Large intestine (tissue), 3 donors: ENCODE measurements at regions not wholly inside any gene's neighbourhood (a gene's known extent, or its start where the extent isn't known, plus 50 kb on each side); places are given as distances from the start of the nearest gene placed in this dataset.
A peak's percentile ranks its signal among the peaks of the same experiment; 100 is the strongest.

Source experiments
- DNase-seq, 2 donors: peaks; one replicate each; pipeline versions ENCODE4 v3.0.0 to v3.0.0-alpha.2; 2013
- H3K27ac ChIP-seq: one replicate; pipeline ENCODE4 v1.5.1; 2013; ENCODE audit warnings: low read length
- H3K27me3 ChIP-seq: 2 replicates; pipeline ENCODE4 v1.6.1; 2013; ENCODE audit warnings: low read length; ENCODE audit not compliant: control insufficient read depth, insufficient read depth
- H3K36me3 ChIP-seq: 2 replicates; pipeline ENCODE4 v1.6.1; 2013; ENCODE audit warnings: low read length; ENCODE audit not compliant: control insufficient read depth, insufficient read depth
- H3K4me1 ChIP-seq: one replicate; pipeline ENCODE4 v1.6.1; 2013; ENCODE audit warnings: low read length; ENCODE audit not compliant: control insufficient read depth, insufficient read depth
- H3K4me3 ChIP-seq: one replicate; pipeline ENCODE4 v1.5.1; 2013; ENCODE audit warnings: low read length
- H3K9me3 ChIP-seq: one replicate; pipeline ENCODE4 v1.6.1; 2013; ENCODE audit warnings: mild to moderate bottlenecking, low read depth, low read length, moderate library complexity; ENCODE audit not compliant: control insufficient read depth
- WGBS: methylation state at CpG from one replicate; pipeline ENCODE4 v1.1.5; 2013; ENCODE audit warnings: low lambda C conversion rate; ENCODE audit not compliant: insufficient coverage; 5-methylcytosine and 5-hydroxymethylcytosine counted together

DNA sequence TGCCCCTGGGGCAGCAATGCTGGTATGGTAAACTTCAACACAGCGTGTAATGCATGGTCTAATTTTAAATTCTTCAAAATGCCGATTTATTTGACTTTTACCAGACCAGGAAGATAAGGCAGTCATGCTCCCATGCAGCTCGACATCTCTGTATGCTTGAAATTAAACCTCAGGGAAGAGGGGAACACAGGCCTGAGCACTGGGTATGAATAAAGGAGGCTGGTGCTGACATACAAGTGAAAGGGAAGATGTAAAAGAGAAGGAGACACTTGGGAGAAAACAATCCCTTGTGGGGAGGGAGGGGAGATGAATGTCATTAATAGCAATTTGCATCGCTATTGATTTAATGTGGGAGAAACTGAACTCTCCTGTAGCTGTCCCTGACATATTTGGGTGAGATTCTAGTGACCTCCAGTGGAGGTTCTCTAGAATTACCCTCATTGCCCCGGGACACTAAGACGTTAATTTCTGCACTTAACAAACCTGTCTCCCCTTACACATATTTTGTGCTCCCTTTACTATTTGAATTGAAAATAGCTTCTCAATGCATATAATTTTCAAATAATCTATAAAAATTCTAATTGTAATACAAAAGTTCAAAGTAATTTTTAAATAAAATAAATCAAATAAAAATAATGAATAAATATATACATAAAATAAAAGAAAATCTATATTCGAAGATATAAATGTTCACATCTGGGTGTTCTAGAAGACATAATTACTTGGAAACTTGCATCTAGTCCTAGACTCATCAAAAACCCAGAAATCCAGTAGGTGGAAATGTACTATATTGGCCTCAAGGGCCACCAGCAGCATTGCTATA is 283.1 kb downstream of the LMX1A start:
- Histone ChIP-seq H3K36me3 (no peaks in the 10 kb centered on the region), H3K27me3 (no peaks in the 10 kb centered on the region), H3K9me3 (no peaks in the 10 kb centered on the region), H3K4me3 (no peak overlapping the region), H3K27ac (no peak overlapping the region), H3K4me1 (no peaks in the 10 kb centered on the region)
- DNase-seq: peak; percentile 18 to 38
- WGBS: 69% methylated on average over 2 of the region's 7 CpGs

DNA sequence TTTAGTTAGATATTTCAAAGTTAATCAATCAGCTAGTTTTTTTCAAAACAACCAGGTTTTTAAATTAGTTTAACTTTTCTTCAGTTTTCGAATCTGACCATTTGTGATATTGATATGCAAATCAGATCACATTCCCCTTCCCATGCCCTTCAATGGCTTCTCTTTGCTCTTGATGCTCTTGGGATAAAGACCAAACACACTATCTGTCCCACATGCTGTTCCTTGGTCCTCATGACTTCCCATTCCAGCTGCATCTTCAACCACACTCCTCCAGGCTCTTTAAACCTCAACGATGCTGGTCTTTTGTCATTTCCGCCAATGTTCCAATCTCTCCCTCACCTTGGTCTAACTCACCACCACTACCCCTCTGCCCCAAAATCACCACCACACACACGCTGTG is 285.8 kb downstream of the LMX1A start:
- H3K36me3 ChIP-seq: no peaks in the 10 kb centered on the region
- WGBS: 100% methylated on average over 1 of the region's 4 CpGs
- no peak for DNase-seq
- no peaks in the 10 kb centered on the region for H3K9me3 ChIP-seq
- no peaks in the 10 kb centered on the region for H3K4me1 ChIP-seq
- H3K27me3 ChIP-seq: no peaks in the 10 kb centered on the region
- H3K27ac ChIP-seq: no peak overlapping the region
- H3K4me3 ChIP-seq: no peak overlapping the region

DNA sequence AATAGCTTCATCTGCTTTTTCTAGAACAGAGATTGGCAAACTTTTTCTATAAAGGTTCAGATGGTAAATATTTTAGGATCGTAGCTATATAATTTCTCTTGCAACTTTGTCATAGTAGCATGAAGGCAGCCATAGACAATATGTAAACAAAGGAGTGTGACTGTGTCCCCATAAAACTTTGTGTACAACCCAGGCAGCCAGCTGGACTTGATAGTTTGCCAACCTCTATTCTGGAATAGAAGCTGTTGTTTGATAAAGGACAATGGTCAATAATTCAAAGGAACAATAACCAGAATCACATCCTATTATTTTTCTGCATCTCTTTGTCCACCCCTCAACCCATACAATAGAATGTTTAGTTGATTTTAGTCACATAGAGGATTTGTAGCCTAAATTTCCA is 286.7 kb downstream of the LMX1A start:
- no CpG with 5 or more reads among the region's 1 CpG for WGBS
- H3K4me1 ChIP-seq: no peaks in the 10 kb centered on the region
- H3K27ac ChIP-seq: no peak overlapping the region
- no peaks in the 10 kb centered on the region for H3K27me3 ChIP-seq
- no peak for DNase-seq
- no peaks in the 10 kb centered on the region for H3K9me3 ChIP-seq
- no peak overlapping the region for H3K4me3 ChIP-seq
- H3K36me3 ChIP-seq: no peaks in the 10 kb centered on the region

DNA sequence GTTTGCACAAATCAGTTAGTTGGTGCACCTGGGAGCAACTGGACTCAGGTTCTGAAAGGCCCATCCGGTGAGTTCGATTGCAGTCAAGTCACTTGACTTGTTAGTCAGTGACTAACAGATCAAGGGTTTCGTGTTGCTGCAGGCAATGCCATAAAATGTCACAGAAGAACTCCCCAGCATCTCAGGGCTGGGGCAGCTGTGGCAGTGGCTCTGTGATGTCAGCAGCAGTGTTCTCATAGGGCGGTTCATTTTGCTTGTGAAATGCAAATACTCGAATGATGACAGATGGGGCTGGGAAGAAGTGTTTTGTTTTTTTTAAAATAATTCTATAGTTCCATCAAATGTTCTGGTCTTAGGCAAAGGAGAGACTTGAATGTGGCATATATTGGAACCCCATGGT is 287.8 kb downstream of the LMX1A start:
- Histone ChIP-seq H3K9me3 (no peaks in the 10 kb centered on the region), H3K27ac (no peak overlapping the region), H3K36me3 (no peaks in the 10 kb centered on the region), H3K4me1 (no peaks in the 10 kb centered on the region), H3K27me3 (no peaks in the 10 kb centered on the region), H3K4me3 (no peak overlapping the region)
- WGBS: no CpG with 5 or more reads among the region's 5 CpGs
- peak in 1 of 2 donors; percentile 25 for DNase-seq

DNA sequence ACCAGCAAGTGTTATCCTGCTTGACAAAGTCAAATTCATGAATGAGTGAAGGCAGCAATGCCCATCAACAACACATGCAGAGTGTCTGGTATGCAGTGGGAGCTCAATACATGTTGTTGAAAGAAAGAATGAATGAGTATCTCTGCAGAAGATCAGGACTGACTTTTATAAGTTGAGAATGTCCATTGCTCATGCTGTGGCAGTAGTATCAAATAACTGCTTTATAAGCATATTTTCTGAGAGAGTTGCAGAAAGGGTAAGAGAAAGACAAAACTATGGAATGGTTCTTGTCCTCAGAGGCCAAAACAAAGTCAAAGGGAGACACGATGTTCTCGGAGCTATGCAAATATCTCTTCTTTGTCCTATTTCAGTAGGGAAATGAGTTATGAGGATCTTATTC is 288.7 kb downstream of the LMX1A start:
- Histone ChIP-seq H3K4me1 (no peaks in the 10 kb centered on the region), H3K4me3 (no peak overlapping the region), H3K27me3 (no peaks in the 10 kb centered on the region), H3K9me3 (no peaks in the 10 kb centered on the region), H3K36me3 (no peaks in the 10 kb centered on the region), H3K27ac (no peak overlapping the region)
- no peak for DNase-seq
- no CpG with 5 or more reads among the region's 2 CpGs for WGBS

DNA sequence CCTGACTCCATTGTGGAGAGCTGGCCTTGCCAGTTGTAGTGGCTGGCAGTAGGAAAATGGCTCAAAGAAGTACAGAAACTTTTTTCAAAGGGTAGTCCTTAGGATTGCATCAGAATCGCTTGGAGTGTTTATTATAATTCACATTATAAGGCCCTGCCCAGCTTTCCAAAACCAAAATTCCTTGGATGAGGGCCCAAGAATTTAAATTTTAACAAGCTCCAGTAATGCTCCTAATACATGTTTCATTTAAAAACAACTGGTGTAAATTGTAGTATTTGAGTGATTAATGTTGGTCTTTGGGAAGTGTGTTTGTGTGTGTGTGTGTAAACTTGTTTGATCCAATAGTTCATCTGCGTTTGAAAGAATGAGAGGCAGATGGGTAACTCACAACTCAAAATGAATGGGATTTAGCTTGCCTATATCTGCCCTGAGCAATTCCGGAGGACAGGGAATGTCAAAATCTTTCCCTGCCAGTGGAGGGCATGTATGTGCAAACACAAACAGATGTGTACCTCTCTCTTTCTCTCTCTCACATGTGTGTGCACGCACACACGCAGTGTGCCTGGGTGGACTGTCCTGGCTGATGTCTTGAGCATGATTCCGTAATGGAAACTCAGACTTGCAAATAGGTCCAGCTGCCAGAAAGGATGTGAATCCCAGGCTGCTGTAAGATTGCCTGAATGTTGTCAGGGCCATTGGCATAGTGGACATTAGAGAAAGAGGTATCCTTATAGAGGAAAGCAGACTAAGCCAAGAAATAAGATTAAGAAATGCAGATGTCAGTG is 293.1 kb downstream of the LMX1A start:
- DNase-seq: peak in 1 of 2 donors; percentile 22
- WGBS: no CpG with 5 or more reads among the region's 6 CpGs

DNA sequence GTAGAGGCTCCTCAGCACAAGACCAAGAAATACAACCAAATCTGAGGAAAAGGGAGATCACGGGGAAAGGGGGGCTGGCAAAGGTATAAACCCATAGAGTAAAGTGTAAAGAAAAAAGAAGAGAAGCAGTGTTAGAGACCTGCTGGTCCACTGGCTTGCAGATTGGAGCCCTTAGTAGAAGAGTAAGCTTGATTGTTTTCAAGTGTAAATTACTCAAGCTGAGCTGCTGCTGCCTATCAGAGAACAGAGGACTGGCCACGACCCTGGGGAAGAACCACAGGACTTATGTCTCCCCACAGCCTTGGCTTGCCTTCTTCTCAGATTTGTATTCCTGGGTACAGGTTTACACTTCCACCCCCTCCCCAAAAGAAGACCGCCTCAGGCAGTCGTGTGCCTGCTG is 294.2 kb downstream of the LMX1A start:
- Histone ChIP-seq H3K36me3 (no peaks in the 10 kb centered on the region), H3K9me3 (no peaks in the 10 kb centered on the region), H3K27me3 (no peaks in the 10 kb centered on the region), H3K4me3 (no peak overlapping the region), H3K4me1 (no peaks in the 10 kb centered on the region), H3K27ac (no peak overlapping the region)
- WGBS: no CpG with 5 or more reads among the region's 4 CpGs
- DNase-seq: no peak

More for the DNA sequence above, 293.1 kb downstream of the LMX1A start:
- no peaks in the 10 kb centered on the region for H3K27me3 ChIP-seq
- H3K27ac ChIP-seq: peak overlapping the region; percentile 17
- no peak overlapping the region for H3K4me3 ChIP-seq
- no peaks in the 10 kb centered on the region for H3K4me1 ChIP-seq
- no peaks in the 10 kb centered on the region for H3K9me3 ChIP-seq
- H3K36me3 ChIP-seq: no peaks in the 10 kb centered on the region

DNA sequence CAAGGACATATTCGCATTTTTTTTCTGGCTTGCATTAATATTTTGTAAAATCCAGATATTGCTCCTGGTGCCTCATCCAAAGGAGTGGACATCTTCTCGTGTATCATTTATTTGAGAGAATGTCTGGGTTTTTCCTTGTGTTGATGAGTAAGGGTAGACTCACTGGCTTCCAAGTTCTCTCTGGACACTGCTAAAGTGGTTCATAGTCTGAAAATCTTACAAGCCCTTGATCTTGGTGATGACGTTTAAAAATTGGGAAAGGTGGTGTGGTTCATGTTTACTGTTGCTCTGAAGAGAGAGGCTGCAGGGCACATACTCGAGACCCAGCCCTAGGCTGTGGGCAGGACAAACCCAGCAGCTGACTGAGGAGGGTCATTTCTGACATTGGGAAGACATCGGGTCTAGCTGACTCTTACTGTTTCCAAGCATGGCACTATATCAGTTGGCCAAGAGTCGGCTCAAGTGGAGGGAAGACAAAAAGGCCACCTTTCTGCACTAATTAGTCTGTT is 296.2 kb downstream of the LMX1A start:
- H3K36me3 ChIP-seq: no peaks in the 10 kb centered on the region
- no peaks in the 10 kb centered on the region for H3K27me3 ChIP-seq
- no CpG with 5 or more reads among the region's 6 CpGs for WGBS
- H3K4me3 ChIP-seq: no peak overlapping the region
- no peaks in the 10 kb centered on the region for H3K4me1 ChIP-seq
- H3K27ac ChIP-seq: no peak overlapping the region
- H3K9me3 ChIP-seq: no peaks in the 10 kb centered on the region
- DNase-seq: no peak

DNA sequence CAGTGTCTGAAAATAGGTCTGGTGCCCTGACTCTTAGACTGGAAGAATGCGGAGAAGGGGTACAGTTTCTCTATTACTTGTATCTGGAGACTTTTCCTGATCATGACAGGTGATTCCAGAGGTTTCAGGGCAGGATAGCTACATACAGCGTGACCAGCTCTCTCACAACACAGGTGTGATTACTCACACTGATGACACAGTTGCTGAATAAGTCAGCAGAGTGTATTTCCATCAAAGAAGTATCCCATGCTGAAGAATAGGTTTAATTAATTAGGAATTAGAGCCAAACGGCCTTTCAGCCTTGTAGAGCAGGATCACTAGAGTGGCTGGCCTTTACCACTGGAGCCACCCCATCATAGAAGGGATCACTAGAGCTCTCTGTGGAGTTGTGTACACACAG is 298.6 kb downstream of the LMX1A start:
- WGBS: no CpG with 5 or more reads among the region's 3 CpGs

DNA sequence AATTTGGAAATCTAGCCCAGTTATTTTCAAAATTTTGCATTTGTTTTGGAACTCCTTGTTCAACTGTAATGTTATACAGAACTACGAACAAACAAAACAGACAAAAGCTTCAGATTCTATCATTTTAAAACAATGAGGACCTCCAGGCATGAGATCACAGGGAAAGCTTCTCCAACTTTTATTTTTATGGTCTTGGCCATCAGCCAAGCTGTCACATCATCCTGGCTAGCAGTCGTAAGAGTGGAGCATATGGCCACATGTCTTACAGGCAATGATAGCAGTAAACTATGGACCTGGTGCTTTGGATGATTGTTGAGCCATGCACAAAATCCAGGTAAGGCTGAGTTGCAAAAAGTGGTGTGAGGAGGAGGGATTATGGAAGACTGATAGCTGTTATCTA is 299.6 kb downstream of the LMX1A start:
- no peak overlapping the region for H3K27ac ChIP-seq
- DNase-seq: no peak
- H3K9me3 ChIP-seq: no peaks in the 10 kb centered on the region
- no peaks in the 10 kb centered on the region for H3K36me3 ChIP-seq
- 100% methylated on average over 1 of the region's 2 CpGs for WGBS
- no peaks in the 10 kb centered on the region for H3K27me3 ChIP-seq
- H3K4me3 ChIP-seq: no peak overlapping the region
- no peaks in the 10 kb centered on the region for H3K4me1 ChIP-seq

More for the DNA sequence above, 298.6 kb downstream of the LMX1A start:
- H3K9me3 ChIP-seq: no peaks in the 10 kb centered on the region
- H3K27ac ChIP-seq: no peak overlapping the region
- H3K4me3 ChIP-seq: no peak overlapping the region
- no peaks in the 10 kb centered on the region for H3K36me3 ChIP-seq
- no peak for DNase-seq
- no peaks in the 10 kb centered on the region for H3K4me1 ChIP-seq
- H3K27me3 ChIP-seq: no peaks in the 10 kb centered on the region
